KMS-11 (cell line): ENCODE measurements at regions not wholly inside any gene's neighbourhood (a gene's known extent, or its start where the extent isn't known, plus 50 kb on each side); places are given as distances from the start of the nearest gene placed in this dataset.

ENCODE experiments used
- H2AFZ ChIP-seq: fragments of 200-600 bp; sonication (generic); 2 replicates; pipeline ENCODE4 v1.6.1; 2016; ENCODE audit warnings: antibody characterized with exemption, mixed run types, low read depth
- H3K27ac ChIP-seq: fragments of 200-600 bp; sonication (generic); 2 replicates; pipeline ENCODE4 v1.6.1; 2016; ENCODE audit warnings: mild to moderate bottlenecking, mixed run types
- H3K27me3 ChIP-seq: fragments of 200-600 bp; sonication (generic); 2 replicates; pipeline ENCODE4 v1.6.1; 2017; ENCODE audit warnings: mild to moderate bottlenecking, low read depth, mixed run types, moderate library complexity; ENCODE audit not compliant: insufficient read depth
- H3K36me3 ChIP-seq: fragments of 200-600 bp; sonication (generic); 2 replicates; pipeline ENCODE4 v1.6.1; 2017; ENCODE audit warnings: mild to moderate bottlenecking, mixed run types; ENCODE audit not compliant: insufficient read depth
- H3K4me1 ChIP-seq: fragments of 200-600 bp; sonication (generic); 2 replicates; pipeline ENCODE4 v1.6.1; 2016; ENCODE audit warnings: mild to moderate bottlenecking, low read depth, mixed run types; ENCODE audit not compliant: poor library complexity, severe bottlenecking
- H3K4me2 ChIP-seq: fragments of 200-600 bp; sonication (generic); 2 replicates; pipeline ENCODE4 v1.7.0; 2016; ENCODE audit warnings: mild to moderate bottlenecking, mixed run types
- H3K4me3 ChIP-seq: fragments of 200-600 bp; sonication (generic); IDR thresholded peaks from 2 replicates; pipeline ENCODE4 v1.6.1; 2017; ENCODE audit warnings: low read depth, low read length, mixed read lengths; ENCODE audit not compliant: insufficient read depth
- H3K79me2 ChIP-seq: fragments of 200-600 bp; sonication (generic); 2 replicates; pipeline ENCODE4 v1.6.1; 2016; ENCODE audit warnings: low read depth, mixed run types; ENCODE audit not compliant: insufficient read depth
- H3K9ac ChIP-seq: fragments of 200-600 bp; sonication (generic); 2 replicates; pipeline ENCODE4 v1.6.1; 2016; ENCODE audit warnings: mild to moderate bottlenecking, mixed run types
- H4K20me1 ChIP-seq: fragments of 200-600 bp; sonication (generic); 2 replicates; pipeline ENCODE4 v1.6.1; 2016; ENCODE audit warnings: mild to moderate bottlenecking, mixed run types; ENCODE audit not compliant: insufficient read depth
- TF ChIP-seq, protein P1 (sequence below): fragments of 200-600 bp; sonication (generic); conservative IDR thresholded peaks from 2 replicates; pipeline ENCODE4 v1.6.1; 2017; ENCODE audit warnings: low read depth, mild to moderate bottlenecking, antibody characterized with exemption, low read length, moderate library complexity, mixed read lengths

DNA sequence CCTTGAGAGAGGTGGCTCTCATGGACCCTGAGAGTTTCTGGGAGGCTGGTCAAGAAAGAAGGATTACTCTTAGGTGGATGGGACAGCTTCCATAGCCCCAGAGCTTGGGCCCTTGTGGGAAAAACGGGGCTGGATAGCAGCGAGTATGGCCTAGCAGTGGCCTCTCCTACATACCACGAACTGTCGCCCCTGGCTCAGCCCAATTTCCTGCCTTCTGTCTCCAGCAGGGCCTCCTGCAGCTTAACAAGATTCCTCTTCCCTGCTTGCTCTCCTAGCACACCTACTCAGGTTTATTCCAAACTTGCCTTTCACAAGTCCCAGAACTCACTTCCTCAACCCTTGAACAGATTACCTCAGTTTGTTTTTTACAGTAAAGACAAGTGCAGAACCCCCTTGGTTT is 139.7 kb upstream of the TPM1 start:
- TF ChIP-seq, protein P1, sequence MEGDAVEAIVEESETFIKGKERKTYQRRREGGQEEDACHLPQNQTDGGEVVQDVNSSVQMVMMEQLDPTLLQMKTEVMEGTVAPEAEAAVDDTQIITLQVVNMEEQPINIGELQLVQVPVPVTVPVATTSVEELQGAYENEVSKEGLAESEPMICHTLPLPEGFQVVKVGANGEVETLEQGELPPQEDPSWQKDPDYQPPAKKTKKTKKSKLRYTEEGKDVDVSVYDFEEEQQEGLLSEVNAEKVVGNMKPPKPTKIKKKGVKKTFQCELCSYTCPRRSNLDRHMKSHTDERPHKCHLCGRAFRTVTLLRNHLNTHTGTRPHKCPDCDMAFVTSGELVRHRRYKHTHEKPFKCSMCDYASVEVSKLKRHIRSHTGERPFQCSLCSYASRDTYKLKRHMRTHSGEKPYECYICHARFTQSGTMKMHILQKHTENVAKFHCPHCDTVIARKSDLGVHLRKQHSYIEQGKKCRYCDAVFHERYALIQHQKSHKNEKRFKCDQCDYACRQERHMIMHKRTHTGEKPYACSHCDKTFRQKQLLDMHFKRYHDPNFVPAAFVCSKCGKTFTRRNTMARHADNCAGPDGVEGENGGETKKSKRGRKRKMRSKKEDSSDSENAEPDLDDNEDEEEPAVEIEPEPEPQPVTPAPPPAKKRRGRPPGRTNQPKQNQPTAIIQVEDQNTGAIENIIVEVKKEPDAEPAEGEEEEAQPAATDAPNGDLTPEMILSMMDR, result no peak
- no peak overlapping the region for H2AFZ ChIP-seq
- no peaks in the 10 kb centered on the region for H4K20me1 ChIP-seq
- no peak overlapping the region for H3K27ac ChIP-seq
- no peaks in the 10 kb centered on the region for H3K27me3 ChIP-seq
- H3K4me3 ChIP-seq, result no peak overlapping the region
- no peak overlapping the region for H3K9ac ChIP-seq
- no peaks in the 10 kb centered on the region for H3K4me1 ChIP-seq
- H3K36me3 ChIP-seq, result no peaks in the 10 kb centered on the region
- no peaks in the 10 kb centered on the region for H3K79me2 ChIP-seq
- H3K4me2 ChIP-seq, result no peak overlapping the region

DNA sequence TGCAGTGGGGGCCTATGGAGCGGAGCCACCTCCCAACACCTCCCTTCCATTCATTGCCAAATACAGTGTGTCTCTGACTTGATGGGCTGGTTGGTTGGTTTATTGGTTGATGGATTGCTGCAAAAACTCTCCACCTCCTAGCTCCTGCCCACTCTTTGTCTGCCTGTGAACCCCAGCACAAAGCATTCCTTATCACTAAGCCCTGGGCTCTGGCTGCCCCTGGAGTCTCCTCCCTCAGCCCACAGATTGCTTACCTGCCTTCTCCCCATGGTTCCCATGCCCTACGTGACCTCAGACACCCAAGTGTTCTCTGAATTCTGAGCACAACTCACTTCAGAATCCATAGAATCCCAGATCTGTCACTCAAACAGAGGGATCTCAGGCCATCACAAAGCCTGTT is 139.1 kb upstream of the TPM1 start:
- Histone ChIP-seq H3K4me2 (no peak overlapping the region), H3K4me1 (no peaks in the 10 kb centered on the region), H3K36me3 (no peaks in the 10 kb centered on the region), H3K27ac (no peak overlapping the region), H3K4me3 (no peak overlapping the region), H3K79me2 (no peaks in the 10 kb centered on the region), H2AFZ (no peak overlapping the region), H3K27me3 (no peaks in the 10 kb centered on the region), H4K20me1 (no peaks in the 10 kb centered on the region), H3K9ac (no peak overlapping the region)
- TF ChIP-seq, protein P1, result no peak

DNA sequence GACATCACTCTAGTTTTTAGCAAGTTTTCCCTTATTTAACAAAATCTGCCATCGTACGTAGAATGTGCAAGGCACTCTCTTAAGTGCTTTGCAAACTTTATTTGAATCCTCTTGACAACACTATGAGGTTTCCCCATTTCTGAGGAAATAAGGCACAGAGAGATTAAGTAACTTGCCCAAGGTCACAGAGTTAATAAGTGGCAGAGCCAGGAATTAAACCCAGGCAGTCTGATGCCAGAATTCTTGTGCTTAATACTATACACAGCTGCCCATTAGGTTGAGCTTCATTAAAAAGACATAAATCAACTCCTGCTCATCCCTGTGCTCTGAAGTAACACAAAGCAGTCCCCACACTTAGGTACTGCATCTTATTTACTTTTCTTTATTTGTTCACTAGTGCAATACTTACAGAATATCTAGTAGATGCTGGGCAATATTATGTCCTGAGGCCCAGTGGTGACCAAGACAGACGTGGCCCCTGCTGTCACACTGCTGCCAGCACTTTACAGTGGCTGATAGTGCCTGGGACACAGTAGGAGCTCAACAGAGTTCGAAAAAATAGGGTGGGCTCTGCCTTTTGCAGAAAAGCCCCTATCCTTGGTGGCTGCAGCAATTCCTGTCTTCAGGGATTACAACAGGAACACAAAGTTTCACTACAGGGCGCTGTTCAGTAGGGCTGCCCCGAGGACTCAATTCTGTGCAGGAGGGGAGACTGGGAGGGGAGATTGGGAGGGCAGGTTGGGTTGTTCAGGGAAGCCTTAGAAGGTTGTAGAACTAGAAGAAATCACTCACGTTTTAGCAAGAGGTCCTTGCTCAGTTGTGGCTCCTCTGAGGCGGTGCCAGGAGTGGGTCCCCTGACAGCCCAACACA is 138.3 kb upstream of the TPM1 start:
- H3K4me3 ChIP-seq, result no peak overlapping the region
- no peak overlapping the region for H3K4me2 ChIP-seq
- no peaks in the 10 kb centered on the region for H3K27me3 ChIP-seq
- no peaks in the 10 kb centered on the region for H3K4me1 ChIP-seq
- H3K27ac ChIP-seq, result no peak overlapping the region
- no peak overlapping the region for H2AFZ ChIP-seq
- no peaks in the 10 kb centered on the region for H3K79me2 ChIP-seq
- H4K20me1 ChIP-seq, result no peaks in the 10 kb centered on the region
- no peak overlapping the region for H3K9ac ChIP-seq
- H3K36me3 ChIP-seq, result no peaks in the 10 kb centered on the region
- TF ChIP-seq, protein P1, result no peak

DNA sequence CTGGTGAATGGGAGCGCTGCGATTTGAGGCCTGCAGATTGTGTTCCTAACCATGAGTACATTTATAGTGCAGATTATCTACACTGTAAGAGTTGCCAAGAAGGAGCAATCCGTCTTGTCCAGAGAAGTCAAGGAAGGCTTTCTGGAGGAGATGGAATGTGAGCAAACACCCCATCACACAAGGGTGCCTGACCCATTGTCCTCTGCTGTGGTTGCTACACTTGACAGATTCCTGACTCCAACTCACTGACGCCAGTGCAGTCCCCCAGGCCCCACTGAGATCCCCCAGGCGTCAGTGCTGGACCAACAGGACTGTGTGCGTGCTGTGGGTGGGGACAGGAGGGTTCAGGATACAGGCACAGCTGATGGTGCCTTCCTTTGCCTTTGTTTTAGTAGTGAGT is 135.9 kb upstream of the TPM1 start:
- H3K4me3 ChIP-seq, result no peak overlapping the region
- no peaks in the 10 kb centered on the region for H3K36me3 ChIP-seq
- no peak overlapping the region for H3K9ac ChIP-seq
- no peaks in the 10 kb centered on the region for H3K27me3 ChIP-seq
- no peak overlapping the region for H3K27ac ChIP-seq
- no peak overlapping the region for H2AFZ ChIP-seq
- H3K4me1 ChIP-seq, result no peaks in the 10 kb centered on the region
- H4K20me1 ChIP-seq, result no peaks in the 10 kb centered on the region
- no peak overlapping the region for H3K4me2 ChIP-seq
- no peaks in the 10 kb centered on the region for H3K79me2 ChIP-seq
- TF ChIP-seq, protein P1, result no peak
